ENCODE measurements at regions not wholly inside any gene's neighbourhood (a gene's known extent, or its start where the extent isn't known, plus 50 kb on each side); places are given as distances from the start of the nearest gene placed in this dataset.
"Not testable (repeated sequence)": the region's sequence is repeated elsewhere in the genome, so short reads cannot be mapped to it uniquely, and the experiment has no call there.

DNA sequence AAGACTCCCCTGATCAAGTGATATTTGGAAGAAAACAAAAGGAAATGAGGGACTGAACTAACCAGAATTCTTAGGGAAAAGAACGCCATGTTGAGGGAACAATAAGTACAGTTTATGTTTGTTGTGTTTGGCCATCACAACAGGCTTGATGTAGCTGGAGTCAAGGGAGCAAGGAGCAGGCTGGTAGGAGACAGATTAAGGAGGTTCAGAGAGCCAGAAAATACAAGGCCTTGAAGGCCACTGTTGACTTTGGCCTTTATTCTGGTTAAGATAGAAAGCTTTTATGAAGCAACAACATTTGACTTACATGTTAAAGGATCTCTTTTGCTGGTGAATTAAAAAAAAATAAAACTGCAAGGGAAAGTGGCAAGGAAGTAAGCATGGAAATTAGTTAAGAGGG, 754.1 kb upstream of the SLC8A1 start:
- no peak for TF ChIP-seq EZH2phosphoT487 (IDR thresholded peaks at IDR 0.05; ENCODE audit: low read depth)
- TF ChIP-seq, protein P1, sequence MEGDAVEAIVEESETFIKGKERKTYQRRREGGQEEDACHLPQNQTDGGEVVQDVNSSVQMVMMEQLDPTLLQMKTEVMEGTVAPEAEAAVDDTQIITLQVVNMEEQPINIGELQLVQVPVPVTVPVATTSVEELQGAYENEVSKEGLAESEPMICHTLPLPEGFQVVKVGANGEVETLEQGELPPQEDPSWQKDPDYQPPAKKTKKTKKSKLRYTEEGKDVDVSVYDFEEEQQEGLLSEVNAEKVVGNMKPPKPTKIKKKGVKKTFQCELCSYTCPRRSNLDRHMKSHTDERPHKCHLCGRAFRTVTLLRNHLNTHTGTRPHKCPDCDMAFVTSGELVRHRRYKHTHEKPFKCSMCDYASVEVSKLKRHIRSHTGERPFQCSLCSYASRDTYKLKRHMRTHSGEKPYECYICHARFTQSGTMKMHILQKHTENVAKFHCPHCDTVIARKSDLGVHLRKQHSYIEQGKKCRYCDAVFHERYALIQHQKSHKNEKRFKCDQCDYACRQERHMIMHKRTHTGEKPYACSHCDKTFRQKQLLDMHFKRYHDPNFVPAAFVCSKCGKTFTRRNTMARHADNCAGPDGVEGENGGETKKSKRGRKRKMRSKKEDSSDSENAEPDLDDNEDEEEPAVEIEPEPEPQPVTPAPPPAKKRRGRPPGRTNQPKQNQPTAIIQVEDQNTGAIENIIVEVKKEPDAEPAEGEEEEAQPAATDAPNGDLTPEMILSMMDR (IDR thresholded peaks at IDR 0.05; ENCODE audit: low read depth, low read length), result no peak
- H3K4me2 ChIP-seq (ENCODE audit: low read length), result no peak overlapping the region
- H3K36me3 ChIP-seq (replicated peaks; ENCODE audit: low read depth, low read length), result no peaks in the 10 kb centered on the region
- H3K9me3 ChIP-seq (ENCODE audit: insufficient read depth, low read length), result no peaks in the 10 kb centered on the region
- no peaks in the 10 kb centered on the region for H3K79me2 ChIP-seq (ENCODE audit: low read length)
- H3K9ac ChIP-seq (ENCODE audit: low read length), result no peak overlapping the region
- H4K20me1 ChIP-seq (ENCODE audit: insufficient read depth, low read length), result no peaks in the 10 kb centered on the region
- H3K4me1 ChIP-seq (ENCODE audit: low read length), result peaks cover 4% of the 10 kb centered on the region; the same call in 1 of the 2 replicates
- H2AFZ ChIP-seq (ENCODE audit: low read depth, low read length), result no peak overlapping the region
- no peak overlapping the region for H3K27ac ChIP-seq (ENCODE audit: low read length)
- H3K4me3 ChIP-seq (ENCODE audit: low read length), result no peak overlapping the region
- H3K27me3 ChIP-seq (ENCODE audit: low read depth, low read length), result no peaks in the 10 kb centered on the region

DNA sequence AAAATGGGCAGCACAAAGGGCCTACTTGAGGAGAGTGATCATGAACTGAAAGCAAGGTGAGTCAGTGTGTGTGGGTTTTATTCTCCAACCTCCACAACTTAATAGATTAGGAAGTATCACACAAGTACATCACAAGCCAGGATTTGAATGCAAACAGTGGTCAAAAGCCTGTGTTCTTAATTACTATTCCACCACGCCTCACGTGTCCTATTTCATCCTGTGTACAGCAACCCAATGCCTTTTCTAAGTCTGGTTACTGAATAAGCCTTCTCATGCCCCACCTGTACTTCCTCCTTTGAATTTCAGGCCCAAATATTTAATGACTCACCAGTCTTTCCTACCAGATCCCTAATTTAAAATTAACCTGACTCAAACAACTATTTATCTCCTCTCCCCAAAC, 755.7 kb upstream of the SLC8A1 start:
- H3K9me3 ChIP-seq (ENCODE audit: insufficient read depth, low read length), result no peaks in the 10 kb centered on the region
- H4K20me1 ChIP-seq (ENCODE audit: insufficient read depth, low read length), result no peaks in the 10 kb centered on the region
- no peak overlapping the region for H3K27ac ChIP-seq (ENCODE audit: low read length)
- H3K4me1 ChIP-seq (ENCODE audit: low read length), result peaks cover 4% of the 10 kb centered on the region; the same call in 1 of the 2 replicates
- H2AFZ ChIP-seq (ENCODE audit: low read depth, low read length), result no peak overlapping the region
- TF ChIP-seq, protein P1 (IDR thresholded peaks at IDR 0.05; ENCODE audit: low read depth, low read length), result no peak
- no peak for TF ChIP-seq EZH2phosphoT487 (IDR thresholded peaks at IDR 0.05; ENCODE audit: low read depth)
- H3K4me3 ChIP-seq (ENCODE audit: low read length), result no peak overlapping the region
- H3K9ac ChIP-seq (ENCODE audit: low read length), result no peak overlapping the region
- no peaks in the 10 kb centered on the region for H3K79me2 ChIP-seq (ENCODE audit: low read length)
- no peaks in the 10 kb centered on the region for H3K27me3 ChIP-seq (ENCODE audit: low read depth, low read length)
- no peak overlapping the region for H3K4me2 ChIP-seq (ENCODE audit: low read length)
- no peaks in the 10 kb centered on the region for H3K36me3 ChIP-seq (replicated peaks; ENCODE audit: low read depth, low read length)

DNA sequence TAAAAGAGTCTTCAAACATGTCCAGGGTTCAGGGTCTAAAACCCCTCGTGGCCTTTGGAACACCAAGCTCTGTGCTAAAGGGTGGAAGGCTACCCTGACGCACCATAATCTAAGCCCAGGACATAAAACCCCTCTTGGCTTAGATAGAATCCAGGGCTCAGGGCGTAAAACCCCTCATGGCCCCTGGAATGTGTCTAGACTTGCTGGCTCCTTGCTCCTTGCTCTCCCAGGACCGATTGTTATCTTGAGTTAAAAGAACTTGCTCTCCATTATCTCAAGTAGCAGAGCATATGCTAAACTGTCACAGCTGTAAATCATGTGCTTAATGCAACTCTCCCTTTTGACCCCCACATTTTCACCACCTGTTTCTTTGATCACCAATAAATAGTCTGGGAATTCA, 758.1 kb upstream of the SLC8A1 start:
- H2AFZ ChIP-seq (ENCODE audit: low read depth, low read length); H3K4me1 ChIP-seq (ENCODE audit: low read length); H4K20me1 ChIP-seq (ENCODE audit: insufficient read depth, low read length); H3K9ac ChIP-seq (ENCODE audit: low read length); H3K4me3 ChIP-seq (ENCODE audit: low read length); H3K36me3 ChIP-seq (replicated peaks; ENCODE audit: low read depth, low read length); H3K79me2 ChIP-seq (ENCODE audit: low read length); H3K27ac ChIP-seq (ENCODE audit: low read length); H3K9me3 ChIP-seq (ENCODE audit: insufficient read depth, low read length); H3K27me3 ChIP-seq (ENCODE audit: low read depth, low read length); H3K4me2 ChIP-seq (ENCODE audit: low read length): not testable (repeated sequence)

DNA sequence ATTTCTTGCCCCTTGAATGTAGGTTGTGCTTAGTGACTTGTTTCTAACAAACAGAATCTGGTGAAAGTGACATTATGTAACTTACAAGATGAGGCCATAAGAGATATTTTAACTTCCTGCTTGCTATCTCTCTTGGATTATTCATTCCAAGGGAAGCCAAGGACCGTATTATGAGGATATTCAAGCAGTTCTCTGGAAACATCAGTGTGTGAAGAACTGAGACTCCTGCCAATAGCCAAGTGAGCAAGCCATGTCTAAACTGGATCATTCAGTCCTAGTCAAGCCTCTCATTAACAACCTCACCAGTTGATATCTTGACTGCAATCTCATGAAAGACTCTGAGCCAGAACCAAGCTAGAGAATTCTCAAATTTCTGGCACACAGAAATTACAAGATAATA, 765.1 kb upstream of the SLC8A1 start:
- H3K4me3 ChIP-seq (ENCODE audit: low read length), result no peak overlapping the region
- no peaks in the 10 kb centered on the region for H3K36me3 ChIP-seq (replicated peaks; ENCODE audit: low read depth, low read length)
- no peak overlapping the region for H3K4me2 ChIP-seq (ENCODE audit: low read length)
- TF ChIP-seq, protein P1 (IDR thresholded peaks at IDR 0.05; ENCODE audit: low read depth, low read length), result no peak
- no peak overlapping the region for H3K9ac ChIP-seq (ENCODE audit: low read length)
- no peak overlapping the region for H2AFZ ChIP-seq (ENCODE audit: low read depth, low read length)
- no peak overlapping the region for H3K27ac ChIP-seq (ENCODE audit: low read length)
- H3K4me1 ChIP-seq (ENCODE audit: low read length), result no peaks in the 10 kb centered on the region
- no peaks in the 10 kb centered on the region for H4K20me1 ChIP-seq (ENCODE audit: insufficient read depth, low read length)
- H3K79me2 ChIP-seq (ENCODE audit: low read length), result no peaks in the 10 kb centered on the region
- no peaks in the 10 kb centered on the region for H3K27me3 ChIP-seq (ENCODE audit: low read depth, low read length)
- no peaks in the 10 kb centered on the region for H3K9me3 ChIP-seq (ENCODE audit: insufficient read depth, low read length)

DNA sequence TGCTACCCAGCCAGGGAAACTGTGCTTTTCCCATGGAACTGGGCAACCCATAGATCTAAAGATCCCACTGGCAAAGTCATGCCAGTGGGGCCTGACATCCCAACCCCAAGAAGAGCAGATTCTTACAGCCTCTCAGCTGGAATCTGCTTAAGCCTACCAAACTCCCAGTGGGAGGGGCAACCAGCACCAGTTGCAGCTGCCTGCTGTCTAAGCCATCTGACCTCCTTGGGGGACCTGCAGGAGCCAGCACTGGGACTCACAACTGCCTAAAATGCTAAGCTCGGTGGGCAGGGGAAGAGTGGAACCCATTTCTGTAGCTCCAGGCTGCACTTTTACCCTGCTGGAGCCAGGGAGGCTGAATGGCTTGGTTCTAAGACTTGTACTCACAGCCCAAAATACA, 770.7 kb upstream of the SLC8A1 start:
- Histone ChIP-seq H3K36me3 (replicated peaks; ENCODE audit: low read depth, low read length) (no peaks in the 10 kb centered on the region), H3K79me2 (ENCODE audit: low read length) (no peaks in the 10 kb centered on the region), H3K4me1 (ENCODE audit: low read length) (no peaks in the 10 kb centered on the region), H3K9me3 (ENCODE audit: insufficient read depth, low read length) (no peaks in the 10 kb centered on the region), H4K20me1 (ENCODE audit: insufficient read depth, low read length) (no peaks in the 10 kb centered on the region), H3K4me2 (ENCODE audit: low read length) (no peak overlapping the region), H3K27ac (ENCODE audit: low read length) (no peak overlapping the region), H2AFZ (ENCODE audit: low read depth, low read length) (no peak overlapping the region), H3K9ac (ENCODE audit: low read length) (no peak overlapping the region), H3K4me3 (ENCODE audit: low read length) (no peak overlapping the region), H3K27me3 (ENCODE audit: low read depth, low read length) (no peaks in the 10 kb centered on the region)
- no peak for TF ChIP-seq EZH2phosphoT487 (IDR thresholded peaks at IDR 0.05; ENCODE audit: low read depth)
- TF ChIP-seq, protein P1 (IDR thresholded peaks at IDR 0.05; ENCODE audit: low read depth, low read length), result no peak
